HUES6 (cell line): ENCODE measurements at regions not wholly inside any gene's neighbourhood (a gene's known extent, or its start where the extent isn't known, plus 50 kb on each side); places are given as distances from the start of the nearest gene placed in this dataset.
"Not testable (repeated sequence)": the region's sequence is repeated elsewhere in the genome, so short reads cannot be mapped to it uniquely, and the experiment has no call there.

ENCODE experiments used
- H3K27ac ChIP-seq: 2 replicates; pipeline ENCODE4 v1.7.0; 2013; ENCODE audit warnings: low read depth, mild to moderate bottlenecking, low read length, inconsistent platforms
- H3K27me3 ChIP-seq: 2 replicates; pipeline ENCODE4 v1.6.1; 2013; ENCODE audit warnings: low read length; ENCODE audit not compliant: control insufficient read depth, insufficient read depth
- H3K36me3 ChIP-seq: 2 replicates; pipeline ENCODE4 v1.6.1; 2013; ENCODE audit warnings: low read length; ENCODE audit not compliant: control insufficient read depth, insufficient read depth
- H3K4me1 ChIP-seq: 2 replicates; pipeline ENCODE4 v1.6.1; 2013; ENCODE audit warnings: low read length; ENCODE audit not compliant: control insufficient read depth, insufficient read depth
- H3K4me3 ChIP-seq: 2 replicates; pipeline ENCODE4 v1.5.1; 2013; ENCODE audit warnings: low read depth, low read length
- H3K9ac ChIP-seq: one replicate; pipeline ENCODE4 v1.6.1; 2013; ENCODE audit warnings: mild to moderate bottlenecking, low read length
- H3K9me3 ChIP-seq: 2 replicates; pipeline ENCODE4 v1.6.1; 2013; ENCODE audit warnings: low read depth, low read length; ENCODE audit not compliant: control insufficient read depth, insufficient read depth

DNA sequence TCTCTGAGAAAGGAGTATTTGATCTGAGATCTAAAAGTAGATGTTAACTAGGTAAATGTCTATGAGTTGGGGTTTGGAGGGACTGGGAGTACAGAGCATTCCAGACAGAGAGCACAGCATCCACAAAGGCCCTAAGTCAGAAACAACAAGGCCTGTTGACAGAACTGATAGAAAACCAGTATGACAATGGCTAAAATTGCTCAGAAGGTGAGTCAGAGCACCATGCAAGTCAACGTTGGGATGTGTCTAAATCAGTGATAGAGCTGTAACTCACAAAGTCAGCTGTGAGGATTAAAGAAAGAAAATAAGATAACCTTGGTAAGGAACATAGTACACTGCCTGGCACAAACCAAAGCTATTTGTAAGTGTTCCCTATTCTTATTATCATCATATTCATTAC lies 124.0 kb downstream of the CETN3 start:
- no peaks in the 10 kb centered on the region for H3K36me3 ChIP-seq

GRCh38 chr5:90284375-90284774 lies 125.2 kb downstream of the CETN3 start:
- no peaks in the 10 kb centered on the region for H3K9me3 ChIP-seq
- no peak overlapping the region for H3K4me3 ChIP-seq
- H3K9ac ChIP-seq, result no peak overlapping the region
- H3K4me1 ChIP-seq, result no peaks in the 10 kb centered on the region
- H3K27me3 ChIP-seq, result no peaks in the 10 kb centered on the region
- H3K36me3 ChIP-seq, result no peaks in the 10 kb centered on the region
- H3K27ac ChIP-seq, result no peak overlapping the region

More for the DNA sequence above, 124.0 kb downstream of the CETN3 start:
- Histone ChIP-seq H3K9me3 (no peaks in the 10 kb centered on the region), H3K4me3 (no peak overlapping the region), H3K4me1 (peaks cover 5% of the 10 kb centered on the region; the same call in 1 of the 2 replicates), H3K27me3 (no peaks in the 10 kb centered on the region), H3K9ac (no peak overlapping the region), H3K27ac (no peak overlapping the region)

DNA sequence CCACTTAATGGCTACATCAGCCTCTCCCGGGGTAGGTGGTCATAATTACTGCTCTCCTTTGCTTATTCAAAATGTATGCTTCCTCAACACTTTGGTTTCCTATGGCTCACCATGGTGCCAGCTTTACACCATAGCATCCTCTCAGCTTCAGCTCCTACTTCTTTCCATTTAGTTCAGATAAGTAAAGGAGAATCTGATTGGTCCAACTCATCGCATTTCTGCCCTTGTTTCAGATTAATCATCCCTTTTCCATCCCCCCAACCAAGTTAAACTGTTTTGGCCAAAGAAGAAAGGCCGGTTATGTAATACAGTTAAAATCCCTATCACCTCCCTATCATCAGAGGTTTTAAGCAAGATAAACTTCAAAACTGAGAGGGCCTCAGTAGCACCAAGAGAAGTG lies 130.5 kb downstream of the CETN3 start:
- Histone ChIP-seq H3K36me3 (no peaks in the 10 kb centered on the region), H3K27ac (no peak overlapping the region), H3K4me1 (no peaks in the 10 kb centered on the region), H3K9ac (no peak overlapping the region), H3K9me3 (no peaks in the 10 kb centered on the region), H3K4me3 (no peak overlapping the region), H3K27me3 (no peaks in the 10 kb centered on the region)

DNA sequence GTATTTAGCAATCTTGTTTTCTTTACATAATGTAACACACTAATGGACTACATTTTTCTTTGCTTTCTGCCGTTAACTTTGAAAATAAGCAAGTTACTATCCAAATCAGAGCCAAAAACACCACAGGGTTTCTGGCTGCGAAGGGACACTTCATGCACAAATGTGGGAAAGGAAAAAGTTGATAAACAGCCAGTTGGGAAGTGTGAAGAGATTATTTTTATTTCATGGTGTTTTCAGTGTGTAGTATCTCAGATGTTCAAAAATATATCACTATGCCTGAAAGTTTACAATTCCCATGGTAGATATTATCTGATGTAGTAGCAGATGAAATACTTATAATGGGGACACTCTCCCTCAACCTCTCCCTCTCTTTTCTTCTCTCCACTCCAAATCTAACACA lies 135.3 kb downstream of the CETN3 start:
- Histone ChIP-seq H3K9me3 (no peaks in the 10 kb centered on the region), H3K27ac (no peak overlapping the region), H3K9ac (no peak overlapping the region), H3K4me1 (no peaks in the 10 kb centered on the region), H3K27me3 (no peaks in the 10 kb centered on the region), H3K4me3 (no peak overlapping the region), H3K36me3 (no peaks in the 10 kb centered on the region)

DNA sequence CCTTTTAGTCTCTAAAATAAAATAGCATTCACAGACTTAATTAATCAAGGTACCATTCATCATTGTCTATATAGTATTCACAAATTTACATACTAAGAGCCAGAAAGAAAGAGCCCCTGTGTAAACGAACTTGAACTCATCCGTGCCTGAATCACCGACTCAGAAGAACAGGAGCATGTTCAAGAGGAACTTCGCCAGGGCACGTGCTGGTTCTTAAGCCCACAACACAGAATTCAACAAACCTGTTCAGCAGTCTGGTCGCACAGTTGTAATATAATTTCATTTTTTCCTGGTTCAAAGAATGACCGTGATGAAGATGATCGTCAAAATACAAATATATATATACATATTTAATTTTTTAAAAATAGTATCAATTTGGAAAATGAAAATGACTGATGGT lies 141.9 kb downstream of the CETN3 start:
- H3K9ac ChIP-seq, result no peak overlapping the region
- H3K27ac ChIP-seq, result no peak overlapping the region
- H3K4me3 ChIP-seq, result no peak overlapping the region
- H3K27me3 ChIP-seq, result no peaks in the 10 kb centered on the region
- no peaks in the 10 kb centered on the region; the same call in 1 of the 2 replicates for H3K4me1 ChIP-seq
- no peaks in the 10 kb centered on the region for H3K36me3 ChIP-seq
- H3K9me3 ChIP-seq, result no peaks in the 10 kb centered on the region

DNA sequence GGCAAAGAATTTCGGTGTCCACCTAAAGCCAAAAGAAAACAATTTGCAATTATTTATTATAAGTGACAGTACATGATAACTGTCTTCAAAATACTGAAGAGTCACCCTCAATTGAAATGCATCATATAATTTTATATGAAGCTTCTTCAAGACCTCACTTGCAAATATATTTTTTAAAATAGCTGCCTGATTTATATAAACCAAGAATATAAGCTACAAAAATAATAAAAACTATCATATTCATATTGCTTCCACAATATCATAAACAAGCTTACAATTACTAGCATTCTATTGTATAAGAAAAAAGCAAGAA lies 144.1 kb downstream of the CETN3 start:
- Histone ChIP-seq H3K9me3 (no peaks in the 10 kb centered on the region), H3K4me1 (no peaks in the 10 kb centered on the region; the same call in 1 of the 2 replicates), H3K36me3 (no peaks in the 10 kb centered on the region), H3K9ac (no peak overlapping the region), H3K27ac (no peak overlapping the region), H3K4me3 (no peak overlapping the region), H3K27me3 (no peaks in the 10 kb centered on the region)

DNA sequence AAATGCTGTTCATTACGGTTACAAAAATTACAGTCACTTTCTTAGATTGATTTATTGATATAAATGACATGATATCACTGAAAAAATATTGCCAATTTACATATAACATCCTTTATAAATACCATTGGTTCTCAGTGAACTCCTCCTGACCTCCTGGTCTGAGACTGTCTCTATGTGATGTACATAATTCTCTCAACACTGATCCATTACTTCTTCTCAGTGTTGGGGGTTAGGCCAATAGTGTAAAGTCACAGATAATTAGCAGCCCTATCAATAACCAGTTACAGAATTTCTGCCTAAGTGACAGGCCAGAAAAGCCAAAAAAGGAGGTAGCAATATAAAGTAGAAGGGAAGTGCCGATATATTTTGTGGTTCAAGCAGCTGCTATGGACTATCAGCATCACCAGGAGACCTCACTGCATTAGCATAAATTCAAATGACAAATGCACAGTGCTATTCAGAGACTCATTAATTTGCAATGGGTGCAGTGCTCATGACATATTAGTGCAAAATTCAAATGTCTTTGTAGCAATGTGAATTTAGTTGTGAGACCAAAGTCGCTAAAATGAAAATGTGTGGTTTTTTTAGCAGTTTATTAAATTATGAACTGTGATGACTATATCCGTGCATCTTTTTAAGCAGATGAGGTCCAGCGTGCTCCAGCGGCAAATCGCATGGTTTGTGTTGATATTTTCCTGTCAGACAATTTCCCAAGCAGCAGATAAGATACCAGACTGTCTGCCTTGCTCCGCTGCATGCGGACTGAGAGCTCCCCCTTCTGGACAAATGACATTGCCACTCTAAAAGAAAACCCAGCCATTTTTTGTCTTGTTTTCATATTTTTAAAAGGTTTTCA lies 144.6 kb downstream of the CETN3 start:
- Histone ChIP-seq H3K9me3 (no peaks in the 10 kb centered on the region), H3K4me3 (no peak overlapping the region), H3K4me1 (no peaks in the 10 kb centered on the region; the same call in 1 of the 2 replicates), H3K27ac (no peak overlapping the region), H3K27me3 (no peaks in the 10 kb centered on the region), H3K36me3 (no peaks in the 10 kb centered on the region), H3K9ac (no peak overlapping the region)

DNA sequence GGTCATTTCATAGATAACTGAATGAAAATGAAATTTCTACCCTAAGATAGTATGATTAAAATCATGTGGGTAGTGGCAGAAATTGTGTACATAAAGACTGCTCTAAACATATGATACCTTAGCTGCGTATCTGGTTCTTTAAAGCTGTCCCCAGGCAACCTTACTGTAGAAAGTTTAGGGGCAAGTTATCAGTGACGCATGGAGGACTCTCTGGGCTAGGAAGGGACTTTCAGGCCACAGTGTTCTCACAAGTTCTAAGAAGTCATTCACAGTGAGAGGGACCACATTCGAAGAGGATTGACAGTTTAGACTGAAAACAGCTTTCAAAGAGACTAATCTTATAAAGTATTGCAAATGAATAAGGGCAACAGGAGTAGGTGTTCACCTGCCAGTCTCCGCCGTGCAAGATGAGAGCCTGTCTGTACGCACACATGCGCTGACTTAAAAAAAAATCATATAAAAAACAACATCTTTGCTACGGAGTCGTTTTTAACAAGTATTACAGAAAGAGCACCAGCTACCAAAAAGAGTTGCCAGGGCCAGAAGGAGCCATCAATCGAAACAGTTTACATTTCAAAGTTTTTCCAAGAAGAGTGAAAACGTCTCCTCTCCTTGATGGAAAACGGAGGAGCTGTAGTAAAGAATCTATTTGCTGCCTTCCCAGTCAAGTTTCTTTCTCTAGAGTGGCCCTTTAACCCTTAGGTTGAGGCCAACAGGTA lies 146.3 kb downstream of the CETN3 start:
- H3K27me3 ChIP-seq, result no peaks in the 10 kb centered on the region
- H3K4me3 ChIP-seq, result no peak overlapping the region
- H3K4me1 ChIP-seq, result no peaks in the 10 kb centered on the region; the same call in 1 of the 2 replicates
- no peak overlapping the region for H3K9ac ChIP-seq
- no peak overlapping the region for H3K27ac ChIP-seq
- H3K36me3 ChIP-seq, result no peaks in the 10 kb centered on the region
- H3K9me3 ChIP-seq, result no peaks in the 10 kb centered on the region

- Histone ChIP-seq H3K9me3 (no peaks in the 10 kb centered on the region), H3K36me3 (no peaks in the 10 kb centered on the region), H3K4me3 (no peak overlapping the region), H3K27ac (no peak overlapping the region), H3K4me1 (peaks cover 14% of the 10 kb centered on the region; the same call in 1 of the 2 replicates), H3K9ac (no peak overlapping the region), H3K27me3 (no peaks in the 10 kb centered on the region)
These were observed 158.1 kb downstream of the CETN3 start for GRCh38 chr5:90251447-90251846.

GRCh38 chr5:90248640-90249039 lies 160.9 kb downstream of the CETN3 start:
- no peak overlapping the region for H3K9ac ChIP-seq
- H3K27me3 ChIP-seq, result no peaks in the 10 kb centered on the region
- H3K36me3 ChIP-seq, result no peaks in the 10 kb centered on the region
- no peak overlapping the region for H3K4me3 ChIP-seq
- H3K27ac ChIP-seq, result no peak overlapping the region
- H3K4me1 ChIP-seq, result peaks cover 3% of the 10 kb centered on the region; the same call in 1 of the 2 replicates
- H3K9me3 ChIP-seq, result no peaks in the 10 kb centered on the region

- H3K9me3 ChIP-seq, H3K9ac ChIP-seq, H3K4me1 ChIP-seq, H3K4me3 ChIP-seq, H3K27ac ChIP-seq, H3K36me3 ChIP-seq, H3K27me3 ChIP-seq: not testable (repeated sequence)
These were observed 165.7 kb downstream of the CETN3 start for GRCh38 chr5:90243848-90244247.
